HG02938 (cell line): ENCODE measurements at regions not wholly inside any gene's neighbourhood (a gene's known extent, or its start where the extent isn't known, plus 50 kb on each side); places are given as distances from the start of the nearest gene placed in this dataset.

Experiments
- ATAC-seq: cut with Tn5 transposase; IDR thresholded peaks from one replicate; pipeline ENCODE4 v1.9.1; 2021; ENCODE audit warnings: mild to moderate bottlenecking, moderate library complexity; ENCODE audit not compliant: unreplicated experiment

GRCh38 chr13:21814604-21815003 lies 143.7 kb downstream of the FGF9 start:
- no peak for ATAC-seq

- ATAC-seq = no peak
Observed at GRCh38 chr13:21817878-21818277, 147.0 kb downstream of the FGF9 start.

- no peak for ATAC-seq
Observed at GRCh38 chr13:21822029-21822428, 151.2 kb downstream of the FGF9 start.

GRCh38 chr13:21823416-21823815 lies 152.5 kb downstream of the FGF9 start:
- ATAC-seq = no peak

- peak; percentile 49 for ATAC-seq
Observed at GRCh38 chr13:21823949-21824348, 153.1 kb downstream of the FGF9 start.

GRCh38 chr13:21825186-21825585 lies 154.3 kb downstream of the FGF9 start:
- no peak for ATAC-seq

- no peak for ATAC-seq
Observed at GRCh38 chr13:21825801-21826200, 154.9 kb downstream of the FGF9 start.

- ATAC-seq = no peak
Observed at GRCh38 chr13:21826214-21827015, 155.5 kb downstream of the FGF9 start.

GRCh38 chr13:21831654-21832324 lies 160.9 kb downstream of the FGF9 start:
- no peak for ATAC-seq

- ATAC-seq = no peak
Observed at GRCh38 chr13:21833921-21834320, 163.0 kb downstream of the FGF9 start.

GRCh38 chr13:21834521-21834920 lies 163.6 kb downstream of the FGF9 start:
- ATAC-seq = no peak

- ATAC-seq = no peak
Observed at GRCh38 chr13:21837288-21837687, 166.4 kb downstream of the FGF9 start.

GRCh38 chr13:21837841-21838551 lies 167.1 kb downstream of the FGF9 start:
- ATAC-seq = no peak

- no peak for ATAC-seq
Observed at GRCh38 chr13:21846605-21847004, 175.7 kb downstream of the FGF9 start.

- ATAC-seq = peak; percentile 82
Observed at GRCh38 chr13:21849323-21849722, 178.4 kb downstream of the FGF9 start.

- no peak for ATAC-seq
Observed at GRCh38 chr13:21850013-21851006, 179.4 kb downstream of the FGF9 start.

- ATAC-seq = no peak
Observed at GRCh38 chr13:21852043-21852442, 181.2 kb downstream of the FGF9 start.

GRCh38 chr13:21853779-21854178 lies 182.9 kb downstream of the FGF9 start:
- ATAC-seq = no peak

- no peak for ATAC-seq
Observed at GRCh38 chr13:21868823-21869222, 197.9 kb downstream of the FGF9 start.

- ATAC-seq = no peak
Observed at GRCh38 chr13:21871382-21871781, 200.5 kb downstream of the FGF9 start.

- ATAC-seq = no peak
Observed at GRCh38 chr13:21871919-21872318, 201.0 kb downstream of the FGF9 start.
